D721Med (cell line): ENCODE measurements at regions not wholly inside any gene's neighbourhood (a gene's known extent, or its start where the extent isn't known, plus 50 kb on each side); places are given as distances from the start of the nearest gene placed in this dataset.

Source experiments
- DNase-seq: peaks from one replicate; pipeline ENCODE4 v3.0.0; 2011; ENCODE audit warnings: low spot score; ENCODE audit not compliant: insufficient read length
- FAIRE-seq: peaks from 2 replicates; lab custom pipeline; 2011; peaks lifted over from hg19 to GRCh38; lab: Jason Lieb, UNC
- TF ChIP-seq, protein P1 (sequence below): IDR thresholded peaks from 2 replicates; pipeline ENCODE4 v1.5.1; 2012; ENCODE audit warnings: mild to moderate bottlenecking, control low read depth; ENCODE audit not compliant: insufficient read depth; ENCODE audit errors: missing control alignments

DNA sequence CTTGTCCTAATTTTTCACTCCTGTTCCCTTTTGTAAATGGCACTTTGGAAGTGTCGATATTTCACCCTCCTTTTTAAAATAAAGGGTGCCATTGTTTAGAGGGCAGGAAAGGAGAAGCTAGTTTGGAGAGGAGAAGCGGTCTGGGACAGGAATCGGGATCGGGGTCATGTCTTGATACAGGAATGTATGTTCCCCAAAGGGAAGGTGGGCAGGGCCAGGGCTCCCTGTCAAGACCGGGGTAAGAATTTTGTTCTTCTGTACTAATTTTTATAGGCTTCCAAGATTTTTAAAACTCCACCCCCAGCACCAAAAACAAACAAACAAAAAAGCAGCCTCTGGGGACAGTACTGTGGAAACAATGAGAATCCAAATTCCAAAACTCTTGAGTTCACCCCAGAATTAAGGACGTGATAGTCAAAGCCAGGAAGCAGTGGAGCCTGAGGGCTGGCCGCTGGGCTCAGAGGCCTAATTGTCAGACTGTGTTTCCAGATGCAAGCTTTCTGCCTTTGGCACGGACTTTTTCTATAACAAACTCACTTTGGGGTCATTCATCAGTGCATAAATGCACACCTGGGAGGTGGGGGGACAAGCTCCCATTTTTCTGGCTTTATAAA lies 250.4 kb upstream of the SIX2 start:
- DNase-seq (no peak), FAIRE-seq (no peak)
- TF ChIP-seq, protein P1, sequence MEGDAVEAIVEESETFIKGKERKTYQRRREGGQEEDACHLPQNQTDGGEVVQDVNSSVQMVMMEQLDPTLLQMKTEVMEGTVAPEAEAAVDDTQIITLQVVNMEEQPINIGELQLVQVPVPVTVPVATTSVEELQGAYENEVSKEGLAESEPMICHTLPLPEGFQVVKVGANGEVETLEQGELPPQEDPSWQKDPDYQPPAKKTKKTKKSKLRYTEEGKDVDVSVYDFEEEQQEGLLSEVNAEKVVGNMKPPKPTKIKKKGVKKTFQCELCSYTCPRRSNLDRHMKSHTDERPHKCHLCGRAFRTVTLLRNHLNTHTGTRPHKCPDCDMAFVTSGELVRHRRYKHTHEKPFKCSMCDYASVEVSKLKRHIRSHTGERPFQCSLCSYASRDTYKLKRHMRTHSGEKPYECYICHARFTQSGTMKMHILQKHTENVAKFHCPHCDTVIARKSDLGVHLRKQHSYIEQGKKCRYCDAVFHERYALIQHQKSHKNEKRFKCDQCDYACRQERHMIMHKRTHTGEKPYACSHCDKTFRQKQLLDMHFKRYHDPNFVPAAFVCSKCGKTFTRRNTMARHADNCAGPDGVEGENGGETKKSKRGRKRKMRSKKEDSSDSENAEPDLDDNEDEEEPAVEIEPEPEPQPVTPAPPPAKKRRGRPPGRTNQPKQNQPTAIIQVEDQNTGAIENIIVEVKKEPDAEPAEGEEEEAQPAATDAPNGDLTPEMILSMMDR: no peak

DNA sequence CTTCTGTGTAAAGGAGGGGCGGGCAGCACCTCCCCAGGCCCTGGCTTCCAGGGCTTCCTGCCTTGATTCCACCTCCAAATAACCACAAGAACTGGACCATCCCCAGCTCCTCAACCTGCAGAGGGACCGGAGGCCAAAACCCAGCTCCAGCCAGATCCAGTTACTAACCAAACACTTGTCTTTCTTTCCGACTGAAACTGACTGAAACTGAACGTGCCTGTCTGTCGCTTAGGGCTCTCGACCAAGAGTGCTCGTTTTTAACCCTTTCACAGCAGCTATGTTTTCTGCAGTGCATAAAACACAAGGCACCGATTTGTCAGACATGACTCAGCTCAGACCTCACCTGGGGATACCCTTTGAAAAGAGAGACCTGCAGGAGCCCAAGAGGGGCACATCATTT lies 249.9 kb upstream of the SIX2 start:
- FAIRE-seq (no peak), DNase-seq (no peak)
- TF ChIP-seq, protein P1: no peak

DNA sequence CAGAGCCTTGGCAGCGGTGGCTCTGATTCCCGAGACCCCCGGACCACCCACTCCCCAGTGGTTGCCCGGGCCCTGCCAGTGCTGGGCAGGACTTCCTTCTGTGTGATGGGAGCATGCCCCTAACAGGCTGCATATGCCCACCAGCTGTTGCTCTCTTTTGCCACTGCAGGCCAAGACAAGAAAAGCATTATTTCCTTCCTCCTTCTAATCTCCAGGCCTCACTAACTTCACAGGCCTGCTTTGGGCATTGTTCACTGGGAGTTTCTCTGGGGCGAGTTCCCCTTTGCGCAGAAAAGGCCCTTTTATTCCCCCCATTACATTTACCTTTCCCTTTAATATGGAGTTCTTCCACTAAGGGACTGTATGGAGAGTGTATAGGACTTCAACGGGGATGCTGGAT lies 249.1 kb upstream of the SIX2 start:
- FAIRE-seq: no peak
- DNase-seq: no peak
- TF ChIP-seq, protein P1: no peak

DNA sequence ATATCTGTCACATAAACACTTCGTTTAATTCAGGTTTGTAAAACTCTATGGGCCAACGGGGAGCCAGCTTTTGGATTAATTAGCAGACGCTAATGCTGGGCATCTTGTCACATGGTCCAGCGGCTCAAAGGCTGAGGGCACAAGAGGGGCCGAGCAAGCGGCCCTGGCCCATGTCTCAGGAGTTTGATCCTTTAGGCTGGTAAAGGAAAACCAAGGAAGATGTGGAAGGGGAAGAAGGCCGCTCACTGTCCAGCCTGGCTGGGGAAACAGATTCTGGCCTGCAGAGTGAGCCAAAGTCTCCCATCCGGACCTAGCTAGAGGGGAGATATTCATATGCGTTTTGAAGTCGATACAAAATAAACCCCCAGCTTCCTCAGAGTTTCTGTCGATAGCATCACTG lies 248.6 kb upstream of the SIX2 start:
- FAIRE-seq: no peak
- no peak for DNase-seq
- TF ChIP-seq, protein P1: no peak

DNA sequence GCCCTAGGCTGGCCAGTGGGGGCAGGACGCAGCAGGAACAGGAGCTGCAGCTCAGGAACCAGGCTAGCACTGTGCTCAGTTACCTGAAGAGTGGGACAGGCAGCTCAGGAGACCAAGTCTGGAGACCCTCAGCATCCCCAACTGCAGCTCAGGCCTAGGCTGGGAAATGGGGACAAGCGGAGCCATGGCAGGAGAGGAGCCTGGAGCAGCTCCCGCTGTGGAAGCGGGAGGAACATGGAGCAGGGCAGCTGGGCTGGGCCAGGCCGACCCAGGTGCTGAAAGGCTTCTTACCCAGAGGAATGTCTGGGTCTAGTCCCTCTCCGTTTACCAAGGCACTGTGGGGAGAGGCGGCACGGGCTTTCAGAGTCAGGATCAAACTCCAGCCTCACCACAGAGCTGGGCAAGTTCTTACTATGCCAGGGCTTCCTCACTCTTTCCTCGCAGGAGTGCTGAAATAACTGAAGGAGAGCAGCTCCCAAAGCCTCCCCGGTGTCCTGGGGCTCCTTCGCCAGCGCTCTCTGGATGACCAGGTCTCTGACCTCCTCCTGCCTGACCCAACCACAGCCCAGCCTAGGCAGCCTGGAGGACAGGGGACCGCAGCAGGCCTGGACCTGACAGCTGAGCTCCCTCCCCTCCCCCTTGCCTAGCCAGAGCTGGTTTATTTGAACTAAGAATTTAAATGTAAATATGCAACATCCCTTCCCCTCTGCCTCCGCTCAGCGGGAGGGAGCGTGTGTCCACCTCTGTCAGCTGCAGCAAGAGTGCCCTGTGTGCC lies 247.8 kb upstream of the SIX2 start:
- TF ChIP-seq, protein P1: no peak
- no peak for DNase-seq
- no peak for FAIRE-seq

DNA sequence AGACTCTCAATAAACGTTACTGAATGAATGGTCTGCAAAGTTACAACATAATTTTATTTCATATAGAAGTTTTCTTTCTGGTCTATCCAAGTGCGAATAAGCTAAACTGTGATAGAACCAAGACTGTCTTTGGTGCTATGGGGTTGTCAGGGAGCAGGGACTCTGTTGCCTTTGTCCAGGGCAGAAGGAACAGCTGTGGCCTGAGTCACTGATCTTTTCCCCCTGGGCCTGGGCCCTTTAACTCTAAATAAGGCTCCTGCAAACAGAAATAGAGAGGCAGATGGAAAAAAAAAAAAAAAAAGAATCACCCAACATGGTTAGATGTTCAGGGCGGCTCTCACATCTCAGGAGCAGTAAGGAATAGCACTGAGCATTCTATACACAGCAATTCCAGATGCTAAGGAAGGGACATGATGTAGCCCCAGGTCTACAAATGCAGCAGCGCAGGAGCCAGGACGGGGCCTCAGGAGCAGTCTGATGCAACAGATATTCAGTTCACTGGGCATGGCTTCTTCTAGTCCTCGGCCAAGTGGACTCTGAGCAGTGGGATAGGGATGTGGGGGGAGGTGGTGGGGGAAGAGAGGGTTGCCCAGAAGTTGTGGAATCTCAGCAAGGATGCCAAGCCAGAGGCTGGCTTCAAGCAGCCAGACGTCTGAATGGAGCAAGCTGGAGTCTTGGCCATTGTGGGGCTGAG lies 247.1 kb upstream of the SIX2 start:
- DNase-seq (no peak), FAIRE-seq (no peak)
- TF ChIP-seq, protein P1: no peak
